Endothelial cell of hepatic sinusoid (primary cell): ENCODE measurements at regions not wholly inside any gene's neighbourhood (a gene's known extent, or its start where the extent isn't known, plus 50 kb on each side); places are given as distances from the start of the nearest gene placed in this dataset.

Experiments used
- in situ Hi-C: cut with HindIII; loops from 2 replicates; pipeline ENCODE4 v1.10.0; 2017; ENCODE audit warnings: low sequenced_read_pairs

DNA sequence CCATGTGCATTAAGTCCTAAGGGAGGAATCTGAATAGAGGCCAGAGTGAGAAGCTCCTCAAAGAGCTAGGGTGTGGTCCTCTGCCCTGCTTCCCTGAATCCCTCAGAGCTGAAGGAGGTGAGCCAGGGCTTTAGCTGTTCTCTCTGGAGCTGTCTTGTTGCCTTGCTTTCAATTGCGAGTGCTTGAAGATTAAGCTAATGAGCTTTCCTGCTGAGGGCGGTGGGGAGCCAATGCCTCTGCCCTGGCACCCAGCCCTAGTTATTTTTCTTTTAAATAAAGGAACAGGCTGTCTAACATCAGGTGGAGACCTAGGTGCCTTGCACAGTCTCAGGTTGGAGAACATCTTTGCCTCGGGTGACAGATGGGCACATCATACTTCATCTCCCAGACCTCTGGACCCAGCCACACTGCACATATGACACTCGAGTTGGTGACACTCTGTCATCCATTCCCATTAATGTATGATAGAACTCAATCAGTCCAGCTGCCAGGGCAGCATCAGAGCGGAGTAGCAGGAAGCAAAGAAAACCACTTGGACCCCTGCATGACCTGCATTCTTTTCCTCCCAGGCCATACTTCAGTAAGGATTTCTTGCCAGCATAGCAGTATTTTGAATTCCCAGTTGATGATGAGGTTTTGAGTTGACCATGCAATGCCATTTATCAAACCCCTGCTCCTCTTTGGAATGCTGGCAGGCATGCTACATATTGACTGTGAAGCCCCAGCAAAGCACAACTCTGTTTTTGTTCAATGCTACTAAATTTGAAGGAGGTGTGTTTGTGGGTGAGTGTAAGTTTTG, 292.7 kb downstream of the RNF144A start:
- in situ Hi-C loops = no loop called here

DNA sequence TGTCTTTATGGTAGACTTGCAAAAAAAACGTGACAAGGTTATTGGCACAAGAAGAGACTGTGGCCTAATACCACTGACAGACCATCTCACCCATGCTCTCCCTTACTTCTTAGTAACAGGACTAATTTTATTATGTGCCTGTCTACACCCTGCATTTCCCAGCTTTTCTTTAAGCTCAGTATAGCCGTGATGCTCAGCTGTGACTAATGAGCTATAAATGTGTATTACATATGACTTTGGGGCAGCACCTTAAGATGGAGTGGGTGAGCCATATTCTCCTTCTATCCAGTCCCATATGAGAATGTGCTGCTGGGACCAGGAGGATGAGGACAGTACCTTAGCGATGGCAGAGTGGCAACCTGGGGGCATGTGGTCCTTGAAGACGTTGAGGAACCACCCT, 293.5 kb downstream of the RNF144A start:
- in situ Hi-C loops = no loop called here

DNA sequence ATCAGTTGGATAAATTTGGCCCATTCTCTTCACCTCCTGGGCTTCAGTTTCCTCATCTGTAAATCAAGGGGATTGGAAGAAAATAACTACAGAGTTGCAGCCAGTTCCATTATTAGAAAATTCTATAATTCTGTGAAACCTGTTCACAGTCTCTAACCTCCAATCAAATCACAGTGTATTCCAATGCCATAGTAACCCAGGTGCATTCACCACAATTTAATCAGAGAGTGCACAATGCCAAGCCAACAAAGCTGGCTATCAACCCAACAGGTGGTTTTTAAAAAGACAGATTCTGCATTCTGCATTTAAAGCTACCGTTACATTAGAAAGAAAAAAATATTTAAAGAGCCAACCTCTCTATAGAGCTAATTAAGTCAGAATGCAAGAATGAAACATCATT, 308.6 kb downstream of the RNF144A start:
- in situ Hi-C loops = no loop called here

DNA sequence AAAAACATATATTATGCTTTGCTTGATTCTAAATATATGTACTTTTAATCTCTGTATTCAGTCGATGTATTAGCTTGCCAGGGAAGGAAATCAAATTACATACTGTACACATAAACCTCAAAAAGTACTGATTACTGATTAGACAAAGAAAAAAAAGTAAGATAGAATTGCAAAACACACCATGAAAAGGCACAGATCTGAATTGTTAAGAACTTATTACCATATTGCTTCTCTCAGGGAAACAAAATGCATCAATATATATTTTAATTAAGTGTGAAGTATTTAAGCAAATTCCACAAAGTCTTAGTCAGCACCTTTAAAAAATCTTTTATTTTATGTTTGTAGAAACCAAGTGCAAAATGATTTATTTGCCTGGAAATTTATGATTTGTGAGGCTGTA, 309.3 kb downstream of the RNF144A start:
- in situ Hi-C loops = no loop called here

DNA sequence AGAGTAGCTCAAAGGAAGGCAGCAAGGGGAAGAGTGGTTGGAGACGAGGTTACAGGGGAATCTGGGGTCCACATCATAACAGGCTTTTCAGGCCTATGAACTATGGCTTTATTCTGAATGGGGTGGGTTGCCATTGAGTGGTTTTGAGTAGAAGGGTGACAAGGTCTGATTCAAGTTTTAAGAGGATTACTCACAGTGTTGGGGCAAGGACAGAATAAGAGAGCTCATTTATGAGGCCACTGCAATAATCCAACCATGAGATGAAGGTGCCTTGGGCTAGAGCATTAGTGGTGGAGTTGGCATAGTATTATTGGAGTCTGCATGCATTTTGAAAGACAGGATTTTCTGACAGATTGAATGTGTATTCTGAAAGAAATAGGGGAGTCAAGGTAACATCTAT, 315.9 kb downstream of the RNF144A start:
- in situ Hi-C loops = no loop called here

DNA sequence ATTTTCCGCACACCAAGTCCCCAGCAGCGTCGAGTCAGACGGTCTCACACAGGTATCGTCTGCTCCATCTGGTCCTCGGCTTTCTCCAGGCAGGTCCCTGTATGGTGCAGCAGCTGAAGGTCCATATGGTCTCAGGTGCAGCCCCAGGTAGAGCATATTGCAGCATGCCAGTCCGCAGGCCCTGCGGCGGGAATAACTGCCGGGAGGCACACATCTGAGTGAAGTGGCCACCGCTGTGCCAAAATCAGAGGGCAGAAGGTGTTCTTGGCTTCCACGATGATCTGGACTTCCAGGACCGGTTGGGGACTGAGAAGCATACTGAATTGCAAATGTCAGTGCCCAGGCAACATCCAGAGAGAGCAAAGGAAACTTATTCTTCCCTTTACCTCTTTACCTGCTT, 320.3 kb downstream of the RNF144A start:
- in situ Hi-C loops = no loop called here

DNA sequence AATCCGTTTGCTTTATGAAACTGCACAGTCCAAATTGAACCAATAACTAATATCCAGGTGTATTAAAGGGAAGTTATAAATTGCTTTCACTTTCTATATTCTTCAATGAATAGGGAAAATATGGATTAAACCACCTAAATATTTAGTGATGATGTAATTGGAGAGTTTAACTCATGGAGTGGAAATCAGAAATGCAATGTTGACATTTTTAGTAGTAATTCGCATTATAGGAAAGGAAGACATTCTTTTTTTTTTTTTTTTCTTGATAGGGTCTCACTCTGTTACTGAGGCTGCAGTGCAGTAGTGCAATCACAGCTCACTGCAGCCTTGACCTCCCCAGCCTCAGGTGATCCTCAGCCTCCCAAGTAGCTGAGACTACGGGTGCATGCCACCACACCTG, 321.9 kb downstream of the RNF144A start:
- in situ Hi-C loops = no loop called here

DNA sequence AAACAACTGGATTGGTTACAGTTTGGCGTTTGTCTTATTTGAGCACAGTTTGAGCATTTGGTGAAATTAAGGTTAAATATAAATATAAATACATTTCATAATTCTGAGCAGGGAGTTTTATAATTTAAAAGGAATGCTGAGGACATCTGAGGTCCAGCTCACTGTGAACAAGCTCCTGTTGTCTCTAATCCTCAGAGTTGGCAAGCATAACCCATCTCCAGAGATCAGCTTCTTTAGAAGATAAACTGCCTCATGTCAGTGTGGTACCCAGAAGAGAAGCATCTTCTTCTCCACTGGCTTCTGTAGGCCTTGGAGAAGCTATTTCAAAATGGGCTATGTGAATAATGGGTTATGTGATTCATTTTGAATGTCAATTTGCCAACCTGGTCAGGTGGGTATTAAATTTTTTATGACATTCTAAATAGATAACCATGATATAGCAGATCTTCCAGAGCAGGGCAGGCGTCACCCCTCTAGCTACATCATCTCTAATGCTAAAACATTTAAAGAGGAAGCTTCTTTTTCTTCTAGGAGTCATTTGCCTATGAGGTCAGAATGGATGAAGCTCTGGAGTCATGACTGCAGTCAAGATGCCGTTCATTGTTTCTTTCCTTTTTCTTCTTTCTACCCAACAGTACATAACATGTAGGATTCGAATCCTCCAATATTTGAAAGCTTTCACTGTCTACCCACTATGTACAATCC, 324.0 kb downstream of the RNF144A start:
- in situ Hi-C loops = no loop called here

DNA sequence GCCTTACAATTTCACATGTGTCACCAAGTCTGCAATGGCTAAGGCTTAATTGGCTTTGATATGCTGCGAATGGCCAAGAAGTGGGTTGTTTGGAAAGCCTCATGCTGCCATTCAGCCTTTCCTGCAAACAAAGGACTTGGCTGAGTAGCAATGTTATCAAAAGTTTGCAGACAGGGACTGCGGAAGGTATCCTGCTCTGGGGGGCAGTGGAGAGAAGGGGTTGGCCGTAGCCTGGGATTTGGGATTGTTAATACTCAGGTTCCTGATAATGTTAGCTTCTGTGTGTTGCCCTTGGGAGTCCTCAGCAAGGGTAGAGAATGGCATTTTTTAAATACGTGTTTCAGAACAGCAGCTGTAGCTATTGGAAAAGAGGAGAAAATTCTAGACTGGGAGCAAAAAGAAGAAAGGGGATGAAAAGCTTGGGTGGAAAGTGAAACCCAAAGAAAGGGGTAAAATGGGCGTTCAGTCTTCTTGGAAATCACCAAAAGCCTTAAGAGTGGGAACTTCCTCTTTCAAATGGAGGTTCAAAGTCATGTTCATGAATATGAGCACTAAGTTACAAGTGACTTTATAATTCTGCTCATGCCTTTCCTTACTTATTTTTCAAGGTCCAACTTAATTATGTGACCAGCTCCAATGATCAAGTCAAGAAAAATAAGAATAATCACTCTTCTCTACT, 325.1 kb downstream of the RNF144A start:
- in situ Hi-C loops = no loop called here

DNA sequence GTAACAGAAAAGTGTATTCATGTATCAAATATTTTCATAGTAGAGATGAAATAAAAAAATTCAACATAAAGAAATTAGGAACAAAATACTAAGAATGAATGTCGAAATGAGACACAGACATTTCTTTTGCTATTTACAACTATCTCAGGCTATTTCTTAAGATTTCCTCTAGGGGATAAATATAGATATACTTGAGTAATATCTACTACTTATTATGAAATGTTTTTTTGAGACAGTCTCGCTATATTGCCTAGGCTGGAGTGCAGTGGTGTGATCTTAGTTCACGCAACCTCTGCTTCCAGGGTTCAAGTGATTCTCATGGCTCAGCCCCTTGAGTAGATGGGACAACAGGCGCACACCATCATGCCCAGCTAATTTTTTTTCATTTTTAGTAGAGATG, 326.1 kb downstream of the RNF144A start:
- in situ Hi-C loops = no loop called here

DNA sequence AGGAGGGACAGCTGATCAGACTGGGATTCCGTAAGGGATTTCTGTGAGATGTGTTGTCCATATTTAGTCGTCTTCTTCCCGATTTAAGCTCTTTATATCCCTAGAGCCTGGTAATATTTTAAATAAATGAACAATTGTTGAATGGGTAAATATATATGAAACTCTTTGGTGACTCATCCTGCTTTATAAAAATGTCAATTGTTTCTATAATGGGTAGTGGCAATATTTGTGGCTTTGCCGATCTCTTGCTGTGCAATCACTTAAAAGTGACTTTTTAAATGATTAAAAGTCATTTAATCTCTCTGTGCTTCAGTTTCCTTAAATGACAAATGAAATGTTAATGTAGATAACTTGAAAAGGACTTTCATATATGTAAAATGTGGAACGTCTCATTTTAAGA, 339.2 kb downstream of the RNF144A start:
- in situ Hi-C loops = no loop called here

DNA sequence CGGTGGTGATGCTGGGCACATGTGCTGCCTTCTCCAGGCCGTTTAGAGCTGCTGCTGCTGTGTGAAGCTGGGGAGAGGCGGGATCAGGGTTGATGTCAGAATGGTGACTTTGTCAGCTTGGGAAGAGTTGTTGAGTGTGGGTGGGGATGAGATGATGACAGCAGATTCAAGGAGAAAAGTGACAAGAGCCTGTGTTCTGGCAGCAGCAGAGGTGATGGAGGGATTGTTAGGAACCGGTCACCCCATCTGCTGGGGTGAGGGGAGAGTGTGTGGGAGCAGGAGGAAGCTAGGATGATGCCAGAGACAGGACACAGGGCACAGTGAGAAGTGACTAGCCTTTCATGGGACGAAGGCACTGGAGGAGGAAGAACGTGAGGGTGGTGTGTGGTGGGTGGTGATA, 345.5 kb downstream of the RNF144A start:
- in situ Hi-C loops = no loop called here

DNA sequence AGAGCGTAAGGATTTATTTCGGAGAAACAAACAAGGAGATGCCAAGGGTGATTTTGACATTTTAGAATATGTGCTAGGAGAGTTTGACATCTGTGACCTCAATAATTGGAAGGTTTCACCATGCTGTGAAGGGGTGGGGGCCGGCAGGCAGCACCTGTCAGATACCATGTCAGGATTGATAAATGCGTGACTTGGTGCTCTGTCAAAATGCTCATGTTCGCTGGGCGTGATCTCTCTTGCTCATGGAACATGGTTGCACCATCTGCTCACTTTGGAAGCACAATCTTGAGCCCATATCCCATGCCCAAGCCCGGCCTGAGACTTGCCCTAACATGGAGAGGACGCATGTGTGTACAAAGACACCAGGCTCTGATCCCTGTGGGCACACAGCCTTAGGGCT, 347.6 kb downstream of the RNF144A start:
- in situ Hi-C loops = no loop called here

DNA sequence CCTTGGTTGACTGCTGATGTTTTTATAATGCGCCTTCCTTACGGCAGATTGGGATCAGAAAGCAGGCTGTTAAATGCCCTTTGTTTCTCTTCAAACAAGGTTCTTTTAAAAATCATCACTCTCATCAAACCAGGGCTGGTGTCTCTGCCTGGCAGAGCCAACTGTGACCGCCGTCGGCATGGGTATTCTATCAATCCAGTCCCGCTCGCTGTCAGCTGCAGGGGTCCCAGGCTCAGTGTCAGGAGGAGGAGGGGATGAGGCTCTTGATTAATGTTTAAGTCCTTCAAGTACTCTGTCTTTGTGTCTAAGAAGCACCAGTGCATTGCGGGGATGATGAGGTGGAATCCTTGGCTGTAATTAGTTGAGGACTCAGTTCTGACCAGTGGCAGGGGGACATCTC, 348.1 kb downstream of the RNF144A start:
- in situ Hi-C loops = no loop called here

DNA sequence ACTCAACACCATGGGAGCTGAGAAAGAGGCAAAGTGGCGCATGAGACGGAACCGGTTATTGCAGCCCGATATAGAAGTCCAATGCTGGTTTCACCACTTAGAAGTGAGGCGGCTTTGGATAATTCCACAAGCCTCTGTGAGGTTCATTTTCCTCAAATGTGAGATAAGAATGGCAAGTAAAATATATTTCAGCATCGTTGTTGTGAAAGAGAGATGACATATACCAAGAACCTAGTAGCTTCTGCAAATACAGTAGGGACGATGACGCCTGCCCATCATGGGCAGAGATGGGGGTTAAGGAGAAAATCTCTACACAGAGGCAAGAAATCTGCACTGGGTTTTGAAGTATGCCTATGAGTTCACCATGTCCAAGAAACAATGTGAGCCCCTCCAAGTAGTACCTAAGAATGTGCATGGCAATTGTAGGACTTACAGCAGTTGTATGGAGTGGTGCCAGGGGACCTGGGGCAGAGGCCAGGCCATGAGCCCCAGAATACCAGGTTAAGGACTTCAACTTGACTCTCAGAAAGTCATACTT, 352.0 kb downstream of the RNF144A start:
- in situ Hi-C loops = no loop called here

DNA sequence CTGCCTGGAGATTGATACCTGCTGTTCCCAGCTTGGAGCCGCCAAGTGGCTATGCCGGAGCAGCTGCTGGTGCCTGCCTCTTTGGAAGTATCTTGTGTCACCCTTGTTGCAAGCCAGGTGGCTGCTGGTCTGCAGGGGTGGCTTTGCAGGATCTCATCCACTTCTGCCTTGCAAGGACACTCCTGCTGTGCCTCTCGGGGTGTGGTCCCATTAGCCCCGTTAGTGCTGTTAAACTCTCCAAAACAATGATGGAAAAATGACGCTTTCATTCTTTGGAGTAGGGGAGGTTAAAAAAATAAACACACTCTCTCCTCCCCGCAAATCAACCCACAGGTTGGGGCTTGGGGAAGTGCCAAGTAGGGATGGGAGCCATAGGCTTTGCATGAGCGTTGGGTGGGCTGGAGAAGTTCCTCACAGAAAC, 352.8 kb downstream of the RNF144A start:
- in situ Hi-C loops = no loop called here

DNA sequence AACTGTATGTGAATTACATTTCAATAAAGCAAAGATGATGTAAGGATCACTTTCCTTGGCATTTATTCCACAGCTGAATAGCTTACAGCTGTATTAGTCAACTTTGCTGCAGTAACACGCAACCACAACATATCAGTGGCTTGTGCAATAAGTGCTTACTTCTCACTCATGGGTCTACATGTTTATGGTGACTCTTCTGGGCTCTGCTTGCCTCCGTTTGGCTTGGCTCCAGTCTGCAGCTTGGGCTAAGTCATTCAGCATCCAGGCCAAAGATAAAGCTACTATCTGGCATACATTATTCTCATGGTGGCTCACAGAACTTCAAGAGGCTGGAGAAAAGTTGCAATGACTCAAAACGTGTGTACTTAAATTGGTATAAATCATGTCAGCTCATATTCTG, 355.0 kb downstream of the RNF144A start:
- in situ Hi-C loops = no loop called here

DNA sequence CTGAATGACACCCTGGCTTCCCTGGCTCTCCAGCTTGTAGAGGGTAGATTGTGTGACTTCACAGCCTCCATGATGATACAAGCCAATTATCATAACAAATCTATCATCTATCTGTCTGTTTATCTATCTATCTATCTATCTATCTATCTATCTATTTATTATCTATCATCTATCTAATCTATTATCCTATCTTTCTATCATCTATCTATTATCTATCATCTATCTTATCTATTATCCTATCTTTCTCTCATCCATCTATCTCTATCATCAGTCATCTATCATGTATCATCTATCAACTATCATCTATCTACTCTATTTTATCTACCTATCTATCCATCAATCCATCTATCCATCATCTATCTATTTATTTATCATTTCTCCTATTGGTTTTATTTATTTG, 361.8 kb downstream of the RNF144A start:
- in situ Hi-C loops = no loop called here

DNA sequence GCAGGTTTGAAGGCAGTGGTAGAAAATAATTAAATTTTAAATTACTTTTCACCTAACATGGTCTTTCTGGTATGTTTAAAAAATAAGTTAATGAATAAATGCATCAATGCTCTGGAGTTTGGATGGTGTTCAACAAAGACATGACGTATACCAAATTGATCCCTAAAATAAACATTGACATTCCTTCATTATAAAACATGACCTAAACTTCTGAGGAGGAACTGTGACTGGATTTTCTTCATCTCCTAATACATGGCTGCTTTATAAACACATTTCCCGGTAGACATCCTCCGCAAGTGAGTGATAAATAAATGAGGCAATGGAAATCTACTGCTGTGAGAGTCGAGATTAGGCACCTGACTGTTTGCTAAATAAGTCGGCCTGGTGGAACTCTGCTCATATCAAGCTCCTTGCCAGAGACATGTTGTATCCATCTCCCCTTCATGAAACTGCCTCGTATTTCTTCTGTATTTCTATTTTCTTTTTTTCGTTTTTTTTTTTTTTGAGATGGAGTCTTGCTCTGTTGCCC, 362.3 kb downstream of the RNF144A start:
- in situ Hi-C loops = no loop called here

DNA sequence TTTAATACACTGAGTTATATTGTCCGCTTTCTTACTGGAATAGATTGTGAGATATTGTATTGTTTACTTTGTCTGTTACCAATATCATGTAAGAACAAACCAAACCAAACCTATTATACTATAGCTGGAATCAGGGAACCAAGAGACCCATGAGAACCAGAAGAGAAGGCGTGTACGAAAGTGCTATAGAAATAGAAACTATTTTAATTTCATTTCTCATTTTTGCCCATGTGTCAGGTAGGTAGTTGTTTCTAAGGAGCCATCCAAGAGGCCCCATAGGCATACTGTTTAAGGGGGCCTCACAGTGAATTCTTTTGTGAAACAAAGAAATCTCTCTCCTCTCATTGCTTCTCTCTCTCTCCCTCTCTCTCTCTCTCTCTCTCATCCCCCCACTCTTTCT, 363.6 kb downstream of the RNF144A start:
- in situ Hi-C loops = no loop called here
